Endothelial cell of hepatic sinusoid (primary cell): ENCODE measurements at regions not wholly inside any gene's neighbourhood (a gene's known extent, or its start where the extent isn't known, plus 50 kb on each side); places are given as distances from the start of the nearest gene placed in this dataset.

Experiments used
- in situ Hi-C: cut with HindIII; loops from 2 replicates; pipeline ENCODE4 v1.10.0; 2017; ENCODE audit warnings: low sequenced_read_pairs

- in situ Hi-C loops = no loop called here
These were observed 557.3 kb downstream of the USP25 start for GRCh38 chr21:16287046-16287445.

DNA sequence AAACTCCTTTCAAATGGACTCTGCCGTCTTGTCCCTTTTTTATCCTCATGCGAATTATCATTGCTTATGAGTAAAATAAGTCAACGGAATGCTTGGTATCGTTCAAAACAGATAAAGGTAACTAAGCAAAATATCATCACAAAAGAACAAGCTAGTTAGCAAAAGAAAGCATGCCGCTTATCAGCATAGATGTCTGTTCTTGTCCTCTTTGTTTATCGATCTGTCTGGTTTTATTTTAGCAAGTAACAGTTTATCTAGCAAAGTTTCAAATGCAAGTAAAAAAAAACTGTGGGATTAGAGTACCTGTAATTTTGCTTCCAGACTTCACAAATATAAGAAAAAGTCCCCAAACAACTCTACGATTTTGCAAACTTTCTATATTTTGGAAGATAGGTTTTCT lies 561.5 kb downstream of the USP25 start:
- in situ Hi-C loops = no loop called here

DNA sequence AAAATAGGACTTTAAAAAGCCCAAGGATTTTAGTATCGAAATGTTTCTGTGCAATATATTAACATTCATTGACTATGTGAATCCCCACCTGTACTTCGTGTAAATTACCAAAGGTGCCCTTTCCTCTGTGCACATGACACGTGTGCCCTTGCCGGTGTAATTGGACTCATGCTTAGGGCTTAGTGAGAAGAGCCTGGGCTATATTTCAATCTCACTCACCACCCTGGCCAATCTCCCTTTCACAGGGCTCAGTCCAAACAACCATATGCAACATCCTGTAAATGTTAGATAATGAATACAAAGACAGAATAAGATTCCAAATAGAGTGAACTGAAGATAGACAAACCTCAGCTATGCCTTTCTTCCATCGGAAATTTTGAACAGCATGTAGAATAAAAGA lies 564.3 kb downstream of the USP25 start:
- in situ Hi-C loops = no loop called here

DNA sequence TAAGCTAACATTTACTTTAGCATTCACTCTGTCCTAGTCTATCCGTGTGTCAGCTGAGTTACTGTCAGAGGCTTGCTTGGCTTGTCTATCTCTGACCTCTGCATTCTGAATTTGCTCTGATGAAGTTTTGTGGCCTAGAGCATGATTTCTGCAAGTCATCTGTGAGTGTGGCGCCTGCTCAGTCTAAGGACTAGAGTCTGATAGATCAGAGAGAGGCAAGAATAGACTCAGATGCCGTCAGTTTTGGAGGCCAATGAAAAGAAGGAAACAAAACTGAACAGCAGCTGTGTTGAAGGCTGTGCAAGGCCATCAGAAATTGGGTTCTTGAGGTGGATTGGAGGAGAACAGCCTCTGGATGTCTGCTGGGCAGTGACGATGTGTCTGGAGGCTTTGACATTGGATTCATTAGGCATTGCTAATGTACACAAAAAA lies 573.1 kb downstream of the USP25 start:
- in situ Hi-C loops = no loop called here

GRCh38 chr21:16304174-16305095 lies 574.7 kb downstream of the USP25 start:
- in situ Hi-C loops = no loop called here

DNA sequence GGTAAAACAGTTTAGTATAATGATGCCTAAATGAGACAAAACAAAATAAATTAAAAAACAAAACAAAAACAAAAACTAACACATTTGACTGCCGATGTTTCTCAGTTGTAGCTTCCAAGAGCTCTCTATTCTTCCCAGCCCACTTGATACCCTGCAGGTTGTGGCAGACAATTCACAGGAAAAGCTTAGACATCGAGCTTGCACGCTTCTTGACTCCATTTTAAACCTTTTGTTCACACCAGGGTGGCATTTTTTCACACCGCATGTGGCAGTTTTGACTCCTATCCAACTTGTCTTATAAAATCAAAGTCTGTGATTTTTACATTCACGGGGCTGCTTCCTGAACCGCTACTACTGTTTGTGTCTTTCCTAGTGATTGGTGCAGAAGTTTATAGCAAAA lies 575.9 kb downstream of the USP25 start:
- in situ Hi-C loops = no loop called here

- in situ Hi-C loops = no loop called here
These were observed 577.5 kb downstream of the USP25 start for GRCh38 chr21:16307256-16307655.

- in situ Hi-C loops = no loop called here
These were observed 578.5 kb downstream of the USP25 start for GRCh38 chr21:16308269-16308668.

- in situ Hi-C loops = no loop called here
These were observed 579.6 kb downstream of the USP25 start for GRCh38 chr21:16309250-16309971.

DNA sequence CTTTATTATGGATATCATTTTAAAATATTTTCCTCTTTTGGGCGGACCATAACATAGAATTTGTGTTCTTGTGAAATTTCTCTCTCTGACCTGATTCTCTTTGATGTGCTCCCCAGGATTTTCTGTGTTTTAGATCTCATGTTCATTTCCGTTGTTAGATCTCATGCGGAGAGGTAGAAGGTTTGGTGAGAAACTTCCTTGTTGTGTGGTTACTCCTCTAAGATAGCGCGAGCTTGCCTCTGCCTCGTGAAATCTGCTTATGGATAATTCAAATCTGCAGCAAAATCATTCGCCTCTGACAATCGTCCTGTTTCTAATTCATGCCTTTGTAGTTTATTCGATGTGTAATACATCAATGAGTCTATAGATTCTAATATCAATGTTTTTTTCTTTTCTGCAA lies 580.4 kb downstream of the USP25 start:
- in situ Hi-C loops = no loop called here

DNA sequence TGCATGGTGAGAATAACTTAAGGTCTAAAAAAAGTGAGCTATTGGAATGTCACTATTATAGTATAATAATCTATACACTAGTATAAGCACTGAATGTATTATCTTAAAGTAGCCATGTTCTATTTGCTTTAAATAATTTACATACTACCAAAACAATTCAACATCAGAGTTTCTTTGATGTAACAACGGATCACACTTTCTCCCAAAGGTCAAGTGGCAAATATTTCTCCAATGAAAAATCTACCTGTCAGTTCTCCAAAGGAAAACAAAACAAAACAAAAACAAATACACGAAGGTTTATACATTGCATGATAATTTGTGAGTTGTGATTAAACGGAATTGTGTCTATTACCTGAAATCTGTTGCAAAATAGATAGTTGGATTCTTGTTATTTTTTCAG lies 581.4 kb downstream of the USP25 start:
- in situ Hi-C loops = no loop called here

- in situ Hi-C loops = no loop called here
These were observed 582.5 kb downstream of the USP25 start for GRCh38 chr21:16312321-16312720.

DNA sequence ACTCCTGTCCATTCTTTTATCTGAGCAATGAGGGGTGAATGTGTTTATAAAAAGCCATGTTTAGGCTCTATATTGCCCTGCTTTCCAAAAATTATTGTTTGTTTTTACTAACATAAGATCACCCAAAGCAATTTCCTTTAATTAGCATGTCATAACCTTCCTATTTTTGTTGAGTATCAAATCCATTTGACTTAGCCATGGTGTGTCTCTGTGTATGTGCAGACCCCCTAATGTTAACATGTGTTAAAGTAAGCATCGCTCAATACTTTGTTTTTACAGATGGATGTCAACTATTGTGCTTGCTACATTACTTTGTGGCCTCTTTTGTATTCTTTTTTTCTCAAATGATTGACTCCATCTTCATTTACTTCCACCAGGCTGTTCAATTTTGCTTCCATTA lies 585.4 kb downstream of the USP25 start:
- in situ Hi-C loops = no loop called here

- in situ Hi-C loops = no loop called here
These were observed 589.0 kb downstream of the USP25 start for GRCh38 chr21:16318651-16319300.

DNA sequence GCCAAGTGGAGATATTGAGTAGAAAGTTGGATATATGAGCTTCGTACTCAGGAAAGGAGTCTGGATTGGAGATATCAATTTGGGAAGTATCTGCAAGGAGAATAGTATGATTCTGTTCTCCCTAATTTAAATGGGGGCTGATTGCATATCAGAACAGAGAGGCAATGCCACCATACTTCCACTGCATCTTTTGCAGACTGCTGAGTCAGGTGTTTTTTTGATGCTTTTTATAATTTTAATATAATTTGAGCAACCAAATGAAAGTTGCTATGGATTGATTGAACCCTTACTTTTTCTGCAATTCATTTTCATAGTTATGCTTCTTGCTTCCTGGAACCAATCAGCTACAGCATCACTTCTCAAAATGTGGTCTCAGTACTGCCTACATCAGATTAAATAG lies 590.3 kb downstream of the USP25 start:
- in situ Hi-C loops = no loop called here

GRCh38 chr21:16322454-16322853 lies 592.7 kb downstream of the USP25 start:
- in situ Hi-C loops = no loop called here

DNA sequence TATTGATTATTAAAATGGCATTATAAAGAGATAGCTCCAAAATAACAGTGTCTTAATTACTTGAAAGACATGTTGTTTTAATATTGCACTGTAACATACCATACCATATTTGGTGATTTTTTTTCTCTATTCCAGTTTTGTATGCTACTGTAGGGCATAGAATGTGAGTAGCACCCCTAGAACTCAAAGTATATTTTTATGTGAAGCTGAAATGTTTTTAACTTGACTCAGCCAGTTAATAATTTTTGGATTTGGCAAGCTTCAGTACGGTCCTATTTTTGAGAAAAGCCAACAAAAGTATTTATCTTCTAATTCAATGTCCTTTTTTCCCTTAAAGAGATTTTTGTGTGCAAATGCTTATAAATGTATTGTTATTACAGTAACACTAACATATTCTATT lies 593.8 kb downstream of the USP25 start:
- in situ Hi-C loops = no loop called here

DNA sequence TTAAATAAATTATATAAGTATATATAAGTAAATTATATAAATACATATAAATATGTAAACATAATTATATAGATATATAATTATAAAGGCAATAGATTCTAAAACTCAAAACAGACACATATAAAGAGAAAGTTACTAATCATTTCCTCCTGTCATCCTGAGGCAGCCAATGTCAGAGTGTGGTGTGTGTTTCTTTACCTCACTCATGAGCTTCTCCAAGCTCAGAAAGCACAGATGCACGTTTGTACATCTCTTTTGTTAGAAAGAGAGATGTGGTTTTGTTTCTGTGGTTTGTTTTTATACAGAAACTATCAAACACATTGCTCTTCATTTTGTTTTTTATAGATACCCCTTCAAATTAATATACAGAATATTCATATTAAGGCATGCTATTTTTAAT lies 594.8 kb downstream of the USP25 start:
- in situ Hi-C loops = no loop called here

- in situ Hi-C loops = no loop called here
These were observed 600.5 kb downstream of the USP25 start for GRCh38 chr21:16330082-16330907.

- in situ Hi-C loops = no loop called here
These were observed 601.1 kb downstream of the USP25 start for GRCh38 chr21:16330908-16331268.

- in situ Hi-C loops = no loop called here
These were observed 607.5 kb downstream of the USP25 start for GRCh38 chr21:16337266-16337665.
